ENCODE measurements at regions not wholly inside any gene's neighbourhood (a gene's known extent, or its start where the extent isn't known, plus 50 kb on each side); places are given as distances from the start of the nearest gene placed in this dataset.

- POLR2A ChIA-PET: no interaction called here
These were observed 107.1 kb upstream of the UQCRFS1 start for GRCh38 chr19:29320086-29320485.

GRCh38 chr19:29320618-29321017 lies 107.7 kb upstream of the UQCRFS1 start:
- Histone ChIP-seq H3F3A (replicated peaks; ENCODE audit: insufficient read depth) (no peaks in the 10 kb centered on the region), H3K9ac (no peak overlapping the region), H3K27me3 (ENCODE audit: insufficient read depth) (peaks cover 6% of the 10 kb centered on the region; the same call in 1 of the 2 replicates), H3K4me3 (ENCODE audit: low read depth in 2 of 2, low read length in 1 of 2) (no peak overlapping the region), H3K4me2 (no peak overlapping the region), H4K20me1 (ENCODE audit: insufficient read depth) (no peaks in the 10 kb centered on the region), H3K9me2 (no peaks in the 10 kb centered on the region), H3K36me3 (replicated peaks in 1 of 2; ENCODE audit: control insufficient read depth in 1 of 2, insufficient read depth in 2 of 2, low read length in 1 of 2) (no peaks in the 10 kb centered on the region), H3K9me3 (no peaks in the 10 kb centered on the region), H2AFZ (ENCODE audit: low read depth) (no peak overlapping the region), H3K79me2 (ENCODE audit: insufficient read depth) (no peaks in the 10 kb centered on the region), H3K27ac (ENCODE audit: low read depth in 2 of 2, low read length in 1 of 2) (no peak overlapping the region), H3K4me1 (ENCODE audit: control insufficient read depth in 1 of 2, insufficient read depth in 2 of 2, low read depth in 1 of 2, low read length in 1 of 2) (no peaks in the 10 kb centered on the region)
- CTCF ChIA-PET: no interaction called here
- TF ChIP-seq GATA2 (CRISPR knock-in tag; IDR thresholded peaks at IDR 0.05): no peak
- no peak for DNase-seq
- POLR2A ChIA-PET: no interaction called here
- WGBS (ENCODE audit: low lambda C conversion rate): 3% methylated on average over 7 of the region's 7 CpGs

More at GRCh38 chr19:29320086-29320485, 107.1 kb upstream of the UQCRFS1 start:
- Histone ChIP-seq H3K4me2 (no peak overlapping the region), H3K9me2 (no peaks in the 10 kb centered on the region), H2AFZ (ENCODE audit: low read depth) (no peak overlapping the region), H3K9me3 (no peaks in the 10 kb centered on the region), H3K4me1 (ENCODE audit: control insufficient read depth in 1 of 2, insufficient read depth in 2 of 2, low read depth in 1 of 2, low read length in 1 of 2) (no peaks in the 10 kb centered on the region), H3K9ac (no peak overlapping the region), H3K27me3 (ENCODE audit: insufficient read depth) (peaks cover 6% of the 10 kb centered on the region; the same call in 1 of the 2 replicates), H3K36me3 (replicated peaks in 1 of 2; ENCODE audit: control insufficient read depth in 1 of 2, insufficient read depth in 2 of 2, low read length in 1 of 2) (no peaks in the 10 kb centered on the region), H3K27ac (ENCODE audit: low read depth in 2 of 2, low read length in 1 of 2) (no peak overlapping the region), H3K79me2 (ENCODE audit: insufficient read depth) (no peaks in the 10 kb centered on the region), H4K20me1 (ENCODE audit: insufficient read depth) (no peaks in the 10 kb centered on the region), H3F3A (replicated peaks; ENCODE audit: insufficient read depth) (no peaks in the 10 kb centered on the region), H3K4me3 (ENCODE audit: low read depth in 2 of 2, low read length in 1 of 2) (no peak overlapping the region)
- WGBS (ENCODE audit: low lambda C conversion rate): 0% methylated on average over 5 of the region's 5 CpGs
- CTCF ChIA-PET: no interaction called here
- no peak for TF ChIP-seq TAF1 (IDR thresholded peaks at IDR 0.05; ENCODE audit: borderline replicate concordance, low read depth, low read length)
- no peak for TF ChIP-seq FOXJ3 (CRISPR knock-in tag; IDR thresholded peaks at IDR 0.05)
- no peak for TF ChIP-seq NRF1 (IDR thresholded peaks at IDR 0.05; ENCODE audit: low read depth, low read length)
- TF ChIP-seq FOSL2 (IDR thresholded peaks at IDR 0.05; ENCODE audit: borderline replicate concordance, low read depth): no peak
- TF ChIP-seq, protein P1, sequence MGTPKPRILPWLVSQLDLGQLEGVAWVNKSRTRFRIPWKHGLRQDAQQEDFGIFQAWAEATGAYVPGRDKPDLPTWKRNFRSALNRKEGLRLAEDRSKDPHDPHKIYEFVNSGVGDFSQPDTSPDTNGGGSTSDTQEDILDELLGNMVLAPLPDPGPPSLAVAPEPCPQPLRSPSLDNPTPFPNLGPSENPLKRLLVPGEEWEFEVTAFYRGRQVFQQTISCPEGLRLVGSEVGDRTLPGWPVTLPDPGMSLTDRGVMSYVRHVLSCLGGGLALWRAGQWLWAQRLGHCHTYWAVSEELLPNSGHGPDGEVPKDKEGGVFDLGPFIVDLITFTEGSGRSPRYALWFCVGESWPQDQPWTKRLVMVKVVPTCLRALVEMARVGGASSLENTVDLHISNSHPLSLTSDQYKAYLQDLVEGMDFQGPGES (IDR thresholded peaks at IDR 0.05; ENCODE audit: low read depth, low read length): no peak
- no peak for TF ChIP-seq CHD2 (IDR thresholded peaks at IDR 0.05; ENCODE audit: low read length, partially characterized antibody)
- TF ChIP-seq SMC3 (IDR thresholded peaks at IDR 0.05; ENCODE audit: low read depth, low read length): no peak
- TF ChIP-seq GABPA (IDR thresholded peaks at IDR 0.05; ENCODE audit: low read depth): no peak
- no peak for TF ChIP-seq EP300 (IDR thresholded peaks at IDR 0.05; ENCODE audit: borderline replicate concordance in 1 of 2, low read depth in 1 of 2, low read length in 1 of 2)
- no peak for TF ChIP-seq RFX5 (IDR thresholded peaks at IDR 0.05; ENCODE audit: low read length)
- TF ChIP-seq USF2 (IDR thresholded peaks at IDR 0.05; ENCODE audit: borderline replicate concordance, low read depth, low read length): no peak
- TF ChIP-seq RCOR1 (IDR thresholded peaks at IDR 0.05; ENCODE audit: low read length): no peak
- no peak for TF ChIP-seq CTCF (IDR thresholded peaks at IDR 0.05)
- no peak for TF ChIP-seq MXI1 (IDR thresholded peaks at IDR 0.05; ENCODE audit: low read depth, low read length)
- DNase-seq: no peak

Data from SK-N-SH (cell line).